ENCODE measurements at regions not wholly inside any gene's neighbourhood (a gene's known extent, or its start where the extent isn't known, plus 50 kb on each side); places are given as distances from the start of the nearest gene placed in this dataset.

- no peak for TF ChIP-seq CTCF (conservative IDR thresholded peaks at IDR 0.05; ENCODE audit: low read depth in 2 of 2)
- no peak for TF ChIP-seq REST (IDR thresholded peaks at IDR 0.05; ENCODE audit: unreplicated experiment)
- no peak for TF ChIP-seq POLR2AphosphoS5 (IDR thresholded peaks at IDR 0.05; ENCODE audit: low read depth)
- TF ChIP-seq JUNB (IDR thresholded peaks at IDR 0.05; ENCODE audit: unreplicated experiment), result no peak
- TF ChIP-seq EZH2 (IDR thresholded peaks at IDR 0.05; ENCODE audit: low read depth, unreplicated experiment), result no peak
- no peak for TF ChIP-seq ZNF114 (CRISPR knock-in tag; IDR thresholded peaks at IDR 0.05)
- no peak for TF ChIP-seq STAT1 (IDR thresholded peaks at IDR 0.05; ENCODE audit: unreplicated experiment)
- no peak for TF ChIP-seq ZNF331 (CRISPR knock-in tag; IDR thresholded peaks at IDR 0.05; ENCODE audit: low read depth)
- no peak for TF ChIP-seq EZH2phosphoT487 (IDR thresholded peaks at IDR 0.05; ENCODE audit: unreplicated experiment)
- no peak for TF ChIP-seq ETS1 (IDR thresholded peaks at IDR 0.05)
- no peak for TF ChIP-seq CREB1 (CRISPR knock-in tag; IDR thresholded peaks at IDR 0.05; ENCODE audit: low read depth)
- no peak for TF ChIP-seq NANOG (IDR thresholded peaks at IDR 0.05; ENCODE audit: borderline replicate concordance)
Measured at GRCh38 chr21:27590271-27590670, 623.4 kb upstream of the ADAMTS5 start.

Data from GM23338 (cell line).